Activated B cell treated with CpG ODN at 0.5 μM for 24 hours (primary cell): ENCODE measurements at regions not wholly inside any gene's neighbourhood (a gene's known extent, or its start where the extent isn't known, plus 50 kb on each side); places are given as distances from the start of the nearest gene placed in this dataset.

Experiments used
- ATAC-seq: fragments of 200-7000 bp; cut with Tn5 transposase; one replicate; pipeline ENCODE4 v1.10.0; 2021; ENCODE audit warnings: low read depth, mild to moderate bottlenecking, moderate library complexity
- CTCF ChIA-PET: fragments of 350-600 bp; sonication (Branson Sonifier 250); formaldehyde crosslinking; loops from one replicate; lab custom pipeline; 2021; ENCODE audit warnings: antibody characterized with exemption; lab: Charles Lee
- POLR2A ChIA-PET: fragments of 350-600 bp; sonication (Branson Sonifier 250); formaldehyde crosslinking; loops from one replicate; lab custom pipeline; 2021; ENCODE audit warnings: antibody characterized with exemption; lab: Charles Lee
- DNase-seq: peaks from one replicate; pipeline ENCODE4 v3.0.0; 2022
- H3K27ac Mint-ChIP-seq: one replicate; pipeline ENCODE4 v1.8.0; 2020; ENCODE audit warnings: mixed read lengths
- H3K27me3 Mint-ChIP-seq: one replicate; pipeline ENCODE4 v1.8.0; 2021; ENCODE audit warnings: mixed read lengths
- H3K36me3 Mint-ChIP-seq: one replicate; pipeline ENCODE4 v1.8.0; 2021; ENCODE audit warnings: low read depth, mixed read lengths
- H3K4me1 Mint-ChIP-seq: one replicate; pipeline ENCODE4 v1.8.0; 2021; ENCODE audit warnings: mixed read lengths
- H3K4me3 Mint-ChIP-seq: one replicate; pipeline ENCODE4 v1.8.0; 2020; ENCODE audit warnings: mild to moderate bottlenecking, mixed read lengths
- H3K9me3 Mint-ChIP-seq: one replicate; pipeline ENCODE4 v1.8.0; 2020; ENCODE audit warnings: mixed read lengths
- CTCF ChIP-seq: fragments of 200-600 bp; IDR thresholded peaks from one replicate; pipeline ENCODE4 v1.8.0; 2022; ENCODE audit warnings: antibody characterized with exemption, mild to moderate bottlenecking
- intact Hi-C: fragments of 100-400 bp; cut with micrococcal nuclease; formaldehyde crosslinking; loops from one replicate; pipeline ENCODE4 v1.15.1; 2024

DNA sequence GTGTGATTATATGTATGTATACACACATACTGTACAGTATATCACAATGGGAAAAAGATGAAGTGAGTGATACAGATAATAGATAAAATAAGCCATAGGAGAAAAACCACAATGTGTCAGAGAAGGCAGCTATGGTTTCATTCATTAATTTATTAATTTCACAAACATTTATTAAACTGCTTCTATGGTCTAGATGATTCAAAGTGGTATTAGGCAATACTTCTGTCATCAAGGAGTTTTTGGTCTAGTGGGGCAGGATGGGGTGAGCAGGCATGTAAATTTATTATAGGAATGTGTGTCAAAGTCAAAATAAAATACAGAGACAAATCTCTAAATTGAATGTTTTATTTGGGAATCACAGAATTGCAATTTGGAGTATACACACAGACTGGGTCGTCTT is 65.2 kb upstream of the ANKEF1 start:
- no peak for TF ChIP-seq CTCF
- ChIA-PET CTCF (interaction anchor here (1.0 kb wide), 2 partner anchors 11 to 121 kb away, joined by 3 to 4 read pairs; no protein-coding TSS in a partner anchor), POLR2A (no interaction called here)
- H3K27ac Mint-ChIP-seq = no peak overlapping the region
- H3K27me3 Mint-ChIP-seq = peaks cover 6% of the 10 kb centered on the region
- intact Hi-C loops = no loop called here
- H3K36me3 Mint-ChIP-seq = no peaks in the 10 kb centered on the region
- DNase-seq = no peak
- H3K4me3 Mint-ChIP-seq = no peak overlapping the region
- no peaks in the 10 kb centered on the region for H3K9me3 Mint-ChIP-seq
- H3K4me1 Mint-ChIP-seq = no peaks in the 10 kb centered on the region
- ATAC-seq = no peak

DNA sequence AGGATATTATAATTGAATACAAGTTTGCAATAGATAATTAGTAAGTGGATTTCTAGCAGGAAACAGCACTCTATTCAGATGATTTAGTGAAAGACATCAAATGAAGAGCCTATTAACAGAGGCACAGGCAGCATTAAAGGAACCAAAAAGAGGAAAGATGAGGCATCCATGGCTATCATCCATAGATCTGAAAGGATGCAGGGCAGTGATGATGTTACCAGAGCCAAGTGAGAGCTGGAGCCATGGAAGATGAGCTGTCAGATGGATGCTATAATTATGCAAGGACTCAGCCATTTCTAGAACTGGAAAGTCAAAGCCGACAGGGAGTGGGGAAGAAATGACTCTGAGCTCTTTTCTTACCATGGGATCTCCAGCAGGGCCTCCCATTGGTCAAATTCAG is 66.8 kb upstream of the ANKEF1 start:
- POLR2A ChIA-PET = no interaction called here
- no peaks in the 10 kb centered on the region for H3K4me1 Mint-ChIP-seq
- H3K27ac Mint-ChIP-seq = no peak overlapping the region
- H3K9me3 Mint-ChIP-seq = no peaks in the 10 kb centered on the region
- no peaks in the 10 kb centered on the region for H3K36me3 Mint-ChIP-seq
- peaks cover 9% of the 10 kb centered on the region for H3K27me3 Mint-ChIP-seq
- TF ChIP-seq CTCF = no peak
- intact Hi-C loops = no loop called here
- DNase-seq = no peak
- no peak overlapping the region for H3K4me3 Mint-ChIP-seq
- ATAC-seq = no peak
- CTCF ChIA-PET = interaction anchor here (1.7 kb wide), 1 partner anchor 10 kb away, joined by 5 read pairs; no protein-coding TSS in a partner anchor

GRCh38 chr20:9966966-9967365 is 67.8 kb upstream of the ANKEF1 start:
- no peaks in the 10 kb centered on the region for H3K9me3 Mint-ChIP-seq
- intact Hi-C loops = no loop called here
- no peak for ATAC-seq
- ChIA-PET CTCF (no interaction called here), POLR2A (no interaction called here)
- no peaks in the 10 kb centered on the region for H3K36me3 Mint-ChIP-seq
- no peaks in the 10 kb centered on the region for H3K4me1 Mint-ChIP-seq
- H3K27ac Mint-ChIP-seq = no peak overlapping the region
- TF ChIP-seq CTCF = no peak
- H3K27me3 Mint-ChIP-seq = peaks cover 9% of the 10 kb centered on the region
- DNase-seq = no peak
- H3K4me3 Mint-ChIP-seq = no peak overlapping the region

GRCh38 chr20:9963029-9963428 is 71.8 kb upstream of the ANKEF1 start:
- ChIA-PET POLR2A (no interaction called here), CTCF (no interaction called here)
- DNase-seq = no peak
- Mint-ChIP-seq H3K4me1 (no peaks in the 10 kb centered on the region), H3K36me3 (no peaks in the 10 kb centered on the region), H3K27me3 (peaks cover 6% of the 10 kb centered on the region), H3K4me3 (no peak overlapping the region), H3K27ac (no peak overlapping the region), H3K9me3 (no peaks in the 10 kb centered on the region)
- intact Hi-C loops = no loop called here
- no peak for ATAC-seq
- no peak for TF ChIP-seq CTCF

- Mint-ChIP-seq H3K27ac (no peak overlapping the region), H3K36me3 (no peaks in the 10 kb centered on the region), H3K4me1 (no peaks in the 10 kb centered on the region), H3K4me3 (no peak overlapping the region), H3K27me3 (peaks cover 3% of the 10 kb centered on the region), H3K9me3 (no peaks in the 10 kb centered on the region)
- ChIA-PET CTCF (no interaction called here), POLR2A (no interaction called here)
- no peak for TF ChIP-seq CTCF
- ATAC-seq (no peak), DNase-seq (no peak)
- intact Hi-C loops = no loop called here
Observed at GRCh38 chr20:9958693-9959092, 76.1 kb upstream of the ANKEF1 start.
